ENCODE measurements at regions not wholly inside any gene's neighbourhood (a gene's known extent, or its start where the extent isn't known, plus 50 kb on each side); places are given as distances from the start of the nearest gene placed in this dataset.

GRCh38 chr3:64985072-64985471, 297.3 kb upstream of the ADAMTS9 start:
- Mint-ChIP-seq H3K27ac (no peak overlapping the region), H3K27me3 (no peaks in the 10 kb centered on the region), H3K9me3 (peaks cover 2% of the 10 kb centered on the region), H3K36me3 (ENCODE audit: low read depth) (no peaks in the 10 kb centered on the region), H3K4me1 (ENCODE audit: low read depth) (no peaks in the 10 kb centered on the region), H3K4me3 (no peak overlapping the region)
- no peak for DNase-seq
- intact Hi-C loops (cut with micrococcal nuclease), result no loop called here
- POLR2A ChIA-PET, result no interaction called here
- TF ChIP-seq CTCF (IDR thresholded peaks at IDR 0.05), result no peak
- ATAC-seq, result no peak
- CTCF ChIA-PET, result no interaction called here

- H3K4me3 Mint-ChIP-seq, result no peak overlapping the region
- no peaks in the 10 kb centered on the region for H3K36me3 Mint-ChIP-seq (ENCODE audit: low read depth)
- H3K27ac Mint-ChIP-seq, result no peak overlapping the region
- no peaks in the 10 kb centered on the region for H3K4me1 Mint-ChIP-seq (ENCODE audit: low read depth)
- CTCF ChIA-PET, result no interaction called here
- POLR2A ChIA-PET, result no interaction called here
- ATAC-seq (no peak), DNase-seq (no peak)
- intact Hi-C loops (cut with micrococcal nuclease), result no loop called here
- H3K27me3 Mint-ChIP-seq, result no peaks in the 10 kb centered on the region
- no peak for TF ChIP-seq CTCF (IDR thresholded peaks at IDR 0.05)
- peaks cover 2% of the 10 kb centered on the region for H3K9me3 Mint-ChIP-seq
Observed at GRCh38 chr3:64983583-64984359, 296.0 kb upstream of the ADAMTS9 start.

- DNase-seq (no peak), ATAC-seq (no peak)
- intact Hi-C loops (cut with micrococcal nuclease), result no loop called here
- CTCF ChIA-PET, result no interaction called here
- no peaks in the 10 kb centered on the region for H3K9me3 Mint-ChIP-seq
- H3K27ac Mint-ChIP-seq, result no peak overlapping the region
- POLR2A ChIA-PET, result no interaction called here
- TF ChIP-seq CTCF (IDR thresholded peaks at IDR 0.05), result no peak
- no peak overlapping the region for H3K4me3 Mint-ChIP-seq
- H3K27me3 Mint-ChIP-seq, result no peaks in the 10 kb centered on the region
- H3K36me3 Mint-ChIP-seq (ENCODE audit: low read depth), result no peaks in the 10 kb centered on the region
- H3K4me1 Mint-ChIP-seq (ENCODE audit: low read depth), result no peaks in the 10 kb centered on the region
Observed at GRCh38 chr3:64977308-64978100, 289.7 kb upstream of the ADAMTS9 start.

GRCh38 chr3:64976456-64976855, 288.7 kb upstream of the ADAMTS9 start:
- H3K36me3 Mint-ChIP-seq (ENCODE audit: low read depth), result no peaks in the 10 kb centered on the region
- ChIA-PET CTCF (no interaction called here), POLR2A (no interaction called here)

More at GRCh38 chr3:64976456-64976855, 288.7 kb upstream of the ADAMTS9 start:
- ATAC-seq (no peak), DNase-seq (no peak)
- H3K4me3 Mint-ChIP-seq, result no peak overlapping the region
- H3K27me3 Mint-ChIP-seq, result no peaks in the 10 kb centered on the region
- no peak for TF ChIP-seq CTCF (IDR thresholded peaks at IDR 0.05)
- intact Hi-C loops (cut with micrococcal nuclease), result no loop called here
- H3K27ac Mint-ChIP-seq, result no peak overlapping the region
- no peaks in the 10 kb centered on the region for H3K4me1 Mint-ChIP-seq (ENCODE audit: low read depth)
- peaks cover 2% of the 10 kb centered on the region for H3K9me3 Mint-ChIP-seq
